A549 (cell line): ENCODE measurements at regions not wholly inside any gene's neighbourhood (a gene's known extent, or its start where the extent isn't known, plus 50 kb on each side); places are given as distances from the start of the nearest gene placed in this dataset.

Source experiments
- ATAC-seq, 2 experiments: fragments of 200-7000 bp in 1 of 2; fragments of >200 bp in 1 of 2; cut with Nextera tagmentation in 1 of 2; cut with Tn5 transposase in 1 of 2; 3 replicates each; pipeline versions ENCODE4 v1.8.0 to v1.9.1; 2018 to 2020; ENCODE audit warnings: mild to moderate bottlenecking in 1 of 2, moderate library complexity in 1 of 2
- CTCF ChIA-PET: fragments of 300-600 bp; sonication (Branson Sonifier 250); formaldehyde crosslinking; extraction: SDS; loops from one replicate; lab custom pipeline; 2021; ENCODE audit warnings: antibody characterized with exemption, inconsistent platforms; lab: Yijun Ruan, JAX
- POLR2A ChIA-PET: fragments of 350-600 bp; formaldehyde crosslinking; extraction: SDS; loops from one replicate; lab custom pipeline; 2021; ENCODE audit warnings: antibody characterized with exemption, inconsistent platforms; lab: Yijun Ruan, JAX
- DNase-seq, 2 experiments: peaks; one replicate each; pipeline versions ENCODE4 v3.0.0 to v3.0.0-alpha.2; 2011 to 2016; ENCODE audit warnings: low read depth in 1 of 2, low spot score in 1 of 2
- FAIRE-seq: peaks from 2 replicates; lab custom pipeline; 2011; peaks lifted over from hg19 to GRCh38; lab: Jason Lieb, UNC
- H3K27ac ChIP-seq, 2 experiments: fragments of >200 bp; sonication (Bioruptor Twin); formaldehyde crosslinking; 3 replicates each; pipeline ENCODE4 v1.5.1; 2016 to 2017
- H3K4me1 ChIP-seq: fragments of >200 bp; sonication (Bioruptor Twin); formaldehyde crosslinking; 3 replicates; pipeline ENCODE4 v1.6.1; 2016
- H3K4me2 ChIP-seq: fragments of >200 bp; sonication (Bioruptor Twin); formaldehyde crosslinking; 3 replicates; pipeline ENCODE4 v1.6.1; 2016
- H3K4me3 ChIP-seq: fragments of >200 bp; sonication (Bioruptor Twin); formaldehyde crosslinking; 3 replicates; pipeline ENCODE4 v1.5.1; 2016
- H3K9me3 ChIP-seq: fragments of >200 bp; sonication (Bioruptor Twin); formaldehyde crosslinking; 3 replicates; pipeline ENCODE4 v1.6.1; 2016
- BHLHE40 ChIP-seq: IDR thresholded peaks from 2 replicates; pipeline ENCODE4 v1.6.1; 2012; ENCODE audit warnings: low read depth, low read length, inconsistent platforms
- EHMT2 ChIP-seq: fragments of 200-600 bp; sonication (generic); IDR thresholded peaks from 2 replicates; pipeline ENCODE4 v1.6.1; 2016; ENCODE audit warnings: antibody characterized with exemption, low read depth, mild to moderate bottlenecking, moderate library complexity
- FOSL2 ChIP-seq, 2 experiments: fragments of 450-650 bp in 1 of 2; fragments of >200 bp in 1 of 2; sonication (Bioruptor Twin) in 1 of 2; formaldehyde crosslinking; IDR thresholded peaks; 2 replicates each; pipeline versions ENCODE4 v1.5.0 to v1.6.1; 2016 to 2020; ENCODE audit warnings: mild to moderate bottlenecking in 1 of 2, moderate library complexity in 1 of 2
- GATA3 ChIP-seq: IDR thresholded peaks from 2 replicates; pipeline ENCODE4 v1.6.1; 2012; ENCODE audit warnings: borderline replicate concordance
- HDAC2 ChIP-seq: fragments of 200-600 bp; sonication (generic); IDR thresholded peaks from 2 replicates; pipeline ENCODE4 v1.6.1; 2016
- HEYL ChIP-seq: fragments of 250-450 bp; sonication (Bioruptor Pico); IDR thresholded peaks from 2 replicates; pipeline ENCODE4 v1.8.0; 2021; ENCODE audit warnings: mild to moderate bottlenecking, moderate library complexity
- MAFK ChIP-seq: fragments of 450-650 bp; IDR thresholded peaks from 2 replicates; pipeline ENCODE4 v1.6.1; 2014; ENCODE audit not compliant: partially characterized antibody
- MAZ ChIP-seq: fragments of 150-350 bp; IDR thresholded peaks from 2 replicates; pipeline ENCODE4 v1.6.1; 2014; ENCODE audit warnings: antibody characterized with exemption, low read depth, low read length, borderline replicate concordance
- NFE2L2 ChIP-seq: fragments of 150-350 bp; conservative IDR thresholded peaks from 2 replicates; pipeline ENCODE4 v1.6.1; 2014; ENCODE audit warnings: low read length
- NPAS2 ChIP-seq: fragments of 250-450 bp; sonication (Bioruptor Pico); IDR thresholded peaks from 2 replicates; pipeline ENCODE4 v1.8.0; 2022; ENCODE audit warnings: mild to moderate bottlenecking, moderate library complexity, borderline replicate concordance
- RCOR1 ChIP-seq: fragments of 150-350 bp; IDR thresholded peaks from 2 replicates; pipeline ENCODE4 v1.6.1; 2014; ENCODE audit warnings: antibody characterized with exemption, low read length, low read depth
- RFX5 ChIP-seq: fragments of 450-650 bp; IDR thresholded peaks from 2 replicates; pipeline ENCODE4 v1.7.1; 2014; ENCODE audit warnings: antibody characterized with exemption, mild to moderate bottlenecking, moderate library complexity
- SREBF2 ChIP-seq: fragments of 450-650 bp; IDR thresholded peaks from 2 replicates; pipeline ENCODE4 v1.6.1; 2014; ENCODE audit warnings: mild to moderate bottlenecking, moderate library complexity
- ZNF302 ChIP-seq: fragments of 250-450 bp; sonication (Bioruptor Pico); IDR thresholded peaks from 2 replicates; pipeline ENCODE4 v1.9.0; 2021; ENCODE audit warnings: inconsistent platforms, mild to moderate bottlenecking, moderate library complexity
- WGBS: methylation state at CpG from one replicate; pipeline ENCODE4 v1.1.6; 2017; ENCODE audit errors: missing lambda C conversion rate; 5-methylcytosine and 5-hydroxymethylcytosine counted together
- TF ChIP-seq, protein P1 (sequence below): IDR thresholded peaks from 2 replicates; pipeline ENCODE4 v1.6.1; 2012

DNA sequence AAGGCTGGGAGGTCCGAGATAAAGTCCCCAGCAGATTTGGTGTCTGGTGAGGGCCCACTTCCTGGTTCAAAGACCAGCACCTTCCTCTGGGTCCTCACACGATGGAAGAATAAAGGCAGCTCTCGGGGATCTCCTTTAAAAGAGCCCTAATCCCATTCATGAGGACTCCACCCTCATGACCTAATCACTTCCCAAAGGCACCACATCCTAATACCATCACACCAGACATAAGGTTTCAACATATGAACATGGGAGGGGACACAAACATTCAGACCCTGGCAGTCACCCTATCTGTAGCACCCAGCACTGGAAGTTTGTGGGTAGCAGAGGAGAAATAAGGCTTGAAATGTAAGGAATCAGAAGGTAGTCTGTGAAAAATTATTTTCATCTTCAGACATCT, 112.9 kb upstream of the NOCT start:
- POLR2A ChIA-PET, result no interaction called here
- no peak for FAIRE-seq
- Histone ChIP-seq H3K9me3 (no peaks in the 10 kb centered on the region), H3K4me1 (peaks cover 7% of the 10 kb centered on the region), H3K4me3 (no peak overlapping the region), H3K4me2 (no peak overlapping the region), H3K27ac (no peak overlapping the region)
- WGBS, result 69% methylated on average over 3 of the region's 3 CpGs
- ATAC-seq, result no peak
- DNase-seq, result no peak
- CTCF ChIA-PET, result no interaction called here
- no peak for TF ChIP-seq NFE2L2

DNA sequence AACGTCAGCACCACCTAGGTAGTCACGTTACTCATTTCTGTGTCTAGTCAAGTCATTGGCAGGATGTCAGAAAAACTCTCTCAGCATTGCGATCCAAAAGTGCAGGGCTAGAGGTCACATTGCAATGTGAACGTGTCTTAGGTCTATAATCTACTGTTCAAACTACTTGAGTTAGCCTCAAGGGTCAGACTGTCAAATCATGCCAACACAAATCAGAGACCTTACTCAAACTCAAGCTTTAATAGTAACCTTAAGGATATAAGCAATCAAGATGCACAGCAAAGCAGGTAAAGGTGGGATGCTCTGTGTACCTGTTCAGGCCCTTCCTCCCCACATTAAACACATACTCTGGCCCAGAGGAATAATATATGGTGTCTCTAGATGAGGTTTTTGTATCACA, 114.4 kb upstream of the NOCT start:
- WGBS, result 58% methylated on average over 4 of the region's 4 CpGs

DNA sequence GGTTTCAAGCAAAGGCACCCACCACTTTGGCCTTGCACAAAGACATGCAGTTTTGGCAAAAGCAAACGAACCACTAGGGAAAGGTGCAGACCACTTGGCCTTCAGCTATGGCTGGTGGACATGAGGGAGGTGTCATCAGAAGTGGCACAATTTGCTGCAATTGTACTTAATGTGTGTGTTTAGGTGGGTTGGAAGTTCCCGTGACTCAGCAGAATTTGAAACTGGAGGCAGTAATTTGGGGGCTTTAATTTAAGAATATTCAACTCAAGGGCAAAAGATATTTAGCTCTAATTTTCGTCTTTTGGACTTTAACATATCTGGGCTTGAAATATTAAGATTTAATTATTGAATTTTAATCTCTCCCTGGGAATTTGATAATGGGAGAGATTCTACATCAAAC, 115.6 kb upstream of the NOCT start:
- ATAC-seq (no peak), FAIRE-seq (no peak), DNase-seq (no peak)
- Histone ChIP-seq H3K4me1 (peaks cover 10% of the 10 kb centered on the region), H3K4me3 (no peak overlapping the region), H3K9me3 (no peaks in the 10 kb centered on the region), H3K27ac (peak overlapping the region in 1 of 2 experiments; percentile 54; a peak in 2 of 6 replicates), H3K4me2 (no peak overlapping the region)
- TF ChIP-seq MAFK (peak; percentile 67), NFE2L2 (peak; percentile 77), SREBF2 (no peak)
- CTCF ChIA-PET, result no interaction called here
- WGBS, result 70% methylated on average over 3 of the region's 3 CpGs
- POLR2A ChIA-PET, result no interaction called here

More for the DNA sequence above, 114.4 kb upstream of the NOCT start:
- DNase-seq (no peak), FAIRE-seq (no peak), ATAC-seq (no peak)
- TF ChIP-seq MAZ (no peak), BHLHE40 (no peak), NFE2L2 (no peak), EHMT2 (no peak)
- TF ChIP-seq, protein P1, sequence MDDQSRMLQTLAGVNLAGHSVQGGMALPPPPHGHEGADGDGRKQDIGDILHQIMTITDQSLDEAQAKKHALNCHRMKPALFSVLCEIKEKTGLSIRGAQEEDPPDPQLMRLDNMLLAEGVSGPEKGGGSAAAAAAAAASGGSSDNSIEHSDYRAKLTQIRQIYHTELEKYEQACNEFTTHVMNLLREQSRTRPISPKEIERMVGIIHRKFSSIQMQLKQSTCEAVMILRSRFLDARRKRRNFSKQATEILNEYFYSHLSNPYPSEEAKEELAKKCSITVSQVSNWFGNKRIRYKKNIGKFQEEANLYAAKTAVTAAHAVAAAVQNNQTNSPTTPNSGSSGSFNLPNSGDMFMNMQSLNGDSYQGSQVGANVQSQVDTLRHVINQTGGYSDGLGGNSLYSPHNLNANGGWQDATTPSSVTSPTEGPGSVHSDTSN, result no peak
- Histone ChIP-seq H3K9me3 (no peaks in the 10 kb centered on the region), H3K4me1 (peaks cover 10% of the 10 kb centered on the region), H3K4me3 (no peak overlapping the region), H3K27ac (no peak overlapping the region), H3K4me2 (no peak overlapping the region)
- ChIA-PET CTCF (no interaction called here), POLR2A (no interaction called here)

DNA sequence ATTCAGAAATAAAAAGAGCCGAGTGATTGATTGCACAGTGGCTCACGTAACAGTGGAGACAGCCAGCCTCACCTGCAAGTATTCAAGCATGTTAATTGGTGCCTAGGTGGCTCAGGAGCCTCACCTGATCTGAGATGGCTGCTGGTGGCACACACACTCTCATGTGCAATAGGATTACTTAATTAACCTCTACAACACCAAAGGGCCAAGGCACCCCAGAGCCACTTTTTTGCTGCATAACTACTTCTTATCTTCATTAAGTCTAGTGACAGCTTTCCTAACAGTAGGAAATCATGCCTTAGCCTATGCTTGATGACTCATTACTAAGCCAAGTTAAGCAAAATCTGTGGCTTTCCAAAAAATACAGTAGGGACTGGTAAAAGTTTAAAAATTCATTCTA, 117.3 kb upstream of the NOCT start:
- H3K4me1 ChIP-seq, result peaks cover 10% of the 10 kb centered on the region
- no peak overlapping the region for H3K27ac ChIP-seq
- FAIRE-seq, result no peak
- 67% methylated on average over 2 of the region's 2 CpGs for WGBS
- CTCF ChIA-PET, result interaction anchor here (0.9 kb wide), 1 partner anchor 11 kb away, joined by 3 read pairs; no protein-coding TSS in a partner anchor
- no peak for DNase-seq
- no peak for TF ChIP-seq FOSL2 (IDR thresholded peaks at IDR 0.05)
- peak; percentile 42; the same call in 1 of the 2 replicates for TF ChIP-seq FOSL2 (CRISPR knock-in tag; IDR thresholded peaks at IDR 0.05)
- no peak for TF ChIP-seq ZNF302 (CRISPR knock-in tag)
- TF ChIP-seq RCOR1, result no peak
- TF ChIP-seq, all 56 proteins: peak for 1
- H3K4me2 ChIP-seq, result peak overlapping the region; percentile 51
- H3K9me3 ChIP-seq, result no peaks in the 10 kb centered on the region
- H3K4me3 ChIP-seq, result no peak overlapping the region
- POLR2A ChIA-PET, result interaction anchor here (0.6 to 1.0 kb wide), 2 partner anchors 14 to 117 kb away, joined by 3 to 5 read pairs; partner anchors contain the start of gene NOCT
- peak in 1 of 2 experiments; percentile 31; a peak in 1 of 6 replicates for ATAC-seq

DNA sequence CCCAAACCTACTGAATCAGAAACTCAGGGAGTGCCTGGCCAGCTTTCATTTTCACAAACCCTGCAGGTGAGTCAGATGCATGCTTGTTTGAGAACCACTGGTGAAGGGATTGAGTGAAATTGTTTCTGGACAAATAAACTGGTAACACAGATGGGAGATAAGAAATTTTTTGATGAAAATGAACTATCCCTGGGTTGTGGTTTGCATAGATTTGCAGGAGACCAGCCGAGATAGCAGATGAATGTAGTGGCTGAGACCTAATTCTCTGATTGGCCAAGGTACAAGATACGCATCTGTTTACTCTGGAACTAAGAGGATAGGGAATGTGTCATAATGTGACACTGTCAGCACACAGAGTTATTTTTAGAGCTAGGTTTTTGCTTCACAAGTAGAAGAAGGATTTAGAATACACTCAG, 117.8 kb upstream of the NOCT start:
- no peak overlapping the region for H3K4me3 ChIP-seq
- H3K27ac ChIP-seq, result no peak overlapping the region
- H3K9me3 ChIP-seq, result no peaks in the 10 kb centered on the region
- H3K4me2 ChIP-seq, result peak overlapping the region; percentile 51
- WGBS, result 5% methylated on average over 2 of the region's 2 CpGs
- no peak for TF ChIP-seq RFX5
- no peak for TF ChIP-seq FOSL2 (IDR thresholded peaks at IDR 0.05)
- TF ChIP-seq FOSL2 (CRISPR knock-in tag; IDR thresholded peaks at IDR 0.05), result peak; percentile 9; the same call in 1 of the 2 replicates
- TF ChIP-seq HDAC2, result no peak
- TF ChIP-seq NPAS2 (CRISPR knock-in tag), result no peak
- TF ChIP-seq GATA3, result peak; percentile 48; the same call in 1 of the 2 replicates
- TF ChIP-seq HEYL (CRISPR knock-in tag), result no peak
- DNase-seq, result peak in 1 of 2 experiments; percentile 53
- POLR2A ChIA-PET, result interaction anchor here (0.6 to 1.0 kb wide), 2 partner anchors 15 to 117 kb away, joined by 3 to 5 read pairs; partner anchors contain the start of gene NOCT
- CTCF ChIA-PET, result interaction anchor here (0.9 to 1.3 kb wide), 2 partner anchors 11 to 27 kb away, joined by 3 to 5 read pairs; no protein-coding TSS in a partner anchor
- H3K4me1 ChIP-seq, result peaks cover 10% of the 10 kb centered on the region
- ATAC-seq, result peak; percentile 78 to 82
- no peak for FAIRE-seq
